K562 (cell line): ENCODE measurements at regions not wholly inside any gene's neighbourhood (a gene's known extent, or its start where the extent isn't known, plus 50 kb on each side); places are given as distances from the start of the nearest gene placed in this dataset.

Experiments used
- ATAC-seq: fragments of 200-7000 bp; cut with Tn5 transposase; 3 replicates; pipeline ENCODE4 v1.9.1; 2020; ENCODE audit warnings: moderate library complexity
- BruUV-seq: library from RNA; stranded (reverse); fragments of 400-500 nt; replicated peaks from 2 replicates; lab custom pipeline; 2021; lab: Mats Ljungman, UMichigan
- CTCF ChIA-PET: fragments of 300-600 bp; formaldehyde crosslinking; extraction: SDS; loops from one replicate; lab custom pipeline; 2021; ENCODE audit warnings: low intra/inter-chr PET ratio; lab: Yijun Ruan, JAX
- POLR2A ChIA-PET: fragments of 300-600, 350-650 bp; sonication (Branson Sonifier 250); formaldehyde crosslinking; extraction: SDS; loops from one replicate; lab custom pipeline; 2021; ENCODE audit warnings: antibody characterized with exemption, inconsistent platforms; lab: Yijun Ruan, JAX
- DNase-seq, 4 experiments: peaks; one replicate each; pipeline versions ENCODE4 v3.0.0 to v3.0.0-alpha.2; 2011 to 2018; ENCODE audit warnings: low spot score in 3 of 4, mixed read lengths in 3 of 4; ENCODE audit errors: extremely low read depth in 1 of 4
- FAIRE-seq: peaks from 2 replicates; lab custom pipeline; 2011; peaks lifted over from hg19 to GRCh38; lab: Jason Lieb, UNC
- H2AFZ ChIP-seq: 2 replicates; pipeline ENCODE4 v1.6.0; 2011; ENCODE audit warnings: low read depth, low read length, control low read depth, inconsistent platforms
- H3K27ac ChIP-seq: fragments of 200-600 bp; 3 replicates; pipeline ENCODE4 v1.8.0; 2011; ENCODE audit warnings: low read depth, mild to moderate bottlenecking, control low read depth, inconsistent platforms, low read length, moderate library complexity, mixed read lengths; ENCODE audit errors: extremely low read depth
- H3K27me3 ChIP-seq, 2 experiments: fragments of 300-600 bp in 1 of 2; 2 replicates in 1 of 2; 3 replicates in 1 of 2; pipeline versions ENCODE4 v1.6.0 to v1.8.0; 2011; ENCODE audit warnings: inconsistent platforms in 2 of 2, low read length in 2 of 2, mild to moderate bottlenecking in 1 of 2, mixed read lengths in 1 of 2, moderate library complexity in 1 of 2; ENCODE audit not compliant: control insufficient read depth in 2 of 2, insufficient read depth in 2 of 2
- H3K36me3 ChIP-seq: fragments of 300-600 bp; 3 replicates; pipeline ENCODE4 v1.8.0; 2011; ENCODE audit warnings: mild to moderate bottlenecking, low read length, inconsistent platforms; ENCODE audit not compliant: control insufficient read depth, insufficient read depth
- H3K4me1 ChIP-seq, 2 experiments: fragments of 200-600 bp in 1 of 2; replicated peaks in 1 of 2; 2 replicates in 1 of 2; 3 replicates in 1 of 2; pipeline versions ENCODE4 v1.5.1 to v1.8.0; 2011; ENCODE audit warnings: inconsistent platforms in 2 of 2, low read length in 2 of 2, mild to moderate bottlenecking in 1 of 2, mixed read lengths in 1 of 2, moderate library complexity in 1 of 2; ENCODE audit not compliant: control insufficient read depth in 2 of 2, insufficient read depth in 2 of 2
- H3K4me2 ChIP-seq: 2 replicates; pipeline ENCODE4 v1.6.1; 2011; ENCODE audit warnings: low read length, control low read depth, inconsistent platforms, mixed read lengths; ENCODE audit not compliant: insufficient read depth
- H3K4me3 ChIP-seq: fragments of 200-600 bp; sonication (generic), shearing (Covaris generic); 2 replicates; pipeline ENCODE4 v1.5.1; 2016; ENCODE audit warnings: control low read depth, inconsistent platforms
- H3K79me2 ChIP-seq: fragments of 200-600 bp; 3 replicates; pipeline ENCODE4 v1.8.0; 2011; ENCODE audit warnings: low read length, inconsistent platforms; ENCODE audit not compliant: control insufficient read depth, insufficient read depth
- H3K9ac ChIP-seq, 2 experiments: 2 replicates each; pipeline versions ENCODE4 v1.6.0 to v1.6.1; 2011; ENCODE audit warnings: low read depth in 2 of 2, low read length in 2 of 2, control low read depth in 1 of 2, inconsistent platforms in 1 of 2, mild to moderate bottlenecking in 1 of 2, mixed read lengths in 1 of 2; ENCODE audit not compliant: insufficient read depth in 1 of 2
- H3K9me1 ChIP-seq: one replicate; pipeline ENCODE4 v1.6.0; 2011; ENCODE audit warnings: inconsistent platforms, mild to moderate bottlenecking, low read length, moderate library complexity; ENCODE audit not compliant: control insufficient read depth, insufficient read depth
- H3K9me3 ChIP-seq: replicated peaks from 2 replicates; pipeline ENCODE4 v1.5.1; 2011; ENCODE audit warnings: low read depth, low read length, inconsistent platforms; ENCODE audit not compliant: control insufficient read depth, insufficient read depth
- H4K20me1 ChIP-seq: replicated peaks from 2 replicates; pipeline ENCODE4 v1.6.1; 2011; ENCODE audit warnings: low read length, inconsistent platforms, mixed read lengths; ENCODE audit not compliant: control insufficient read depth, insufficient read depth
- C11orf30 ChIP-seq: fragments of 450-650 bp; IDR thresholded peaks from 2 replicates; pipeline ENCODE4 v1.6.1; 2016; ENCODE audit warnings: low read depth, mild to moderate bottlenecking
- CBFA2T2 ChIP-seq: fragments of 450-650 bp; conservative IDR thresholded peaks from 2 replicates; pipeline ENCODE4 v1.6.1; 2017; ENCODE audit warnings: mild to moderate bottlenecking
- COPS2 ChIP-seq: fragments of 450-650 bp; conservative IDR thresholded peaks from 2 replicates; pipeline ENCODE4 v1.6.1; 2016; ENCODE audit warnings: mild to moderate bottlenecking, moderate library complexity
- HEY1 ChIP-seq: fragments of 250-450 bp; sonication (Bioruptor Pico); IDR thresholded peaks from 2 replicates; pipeline ENCODE4 v1.5.0; 2020; ENCODE audit warnings: mild to moderate bottlenecking, moderate library complexity, borderline replicate concordance
- JUN ChIP-seq, 2 experiments: sonication (generic) in 1 of 2; formaldehyde crosslinking in 1 of 2; IDR thresholded peaks; 2 replicates each; pipeline versions ENCODE4 v1.6.1 to v1.8.0; 2012 to 2022; ENCODE audit warnings: borderline replicate concordance in 2 of 2, mild to moderate bottlenecking in 2 of 2, improper control_type of control experiment in 1 of 2, low read depth in 1 of 2, low read length in 1 of 2, missing genetic modification reagents in 1 of 2
- MAFF ChIP-seq: IDR thresholded peaks from 2 replicates; pipeline ENCODE4 v1.6.1; 2012; ENCODE audit warnings: low read length, improper control_type of control experiment
- MAFK ChIP-seq: IDR thresholded peaks from 2 replicates; pipeline ENCODE4 v1.6.1; 2011; ENCODE audit warnings: low read length, improper control_type of control experiment
- MTA3 ChIP-seq: fragments of 450-650 bp; formaldehyde crosslinking; IDR thresholded peaks from 2 replicates; pipeline ENCODE4 v1.6.1; 2017; ENCODE audit warnings: mild to moderate bottlenecking, borderline replicate concordance
- PCBP1 ChIP-seq: fragments of 200-400 bp; formaldehyde crosslinking; IDR thresholded peaks from 2 replicates; pipeline ENCODE4 v1.6.1; 2018; ENCODE audit warnings: mild to moderate bottlenecking, low read depth, low read length; ENCODE audit not compliant: poor library complexity, severe bottlenecking
- PML ChIP-seq: IDR thresholded peaks from 2 replicates; pipeline ENCODE4 v1.6.1; 2012; ENCODE audit warnings: low read length, inconsistent platforms
- TAL1 ChIP-seq: fragments of 450-650 bp; IDR thresholded peaks from 2 replicates; pipeline ENCODE4 v1.6.1; 2016; ENCODE audit warnings: mild to moderate bottlenecking
- ZNF217 ChIP-seq: sonication (generic); formaldehyde crosslinking; IDR thresholded peaks from 2 replicates; pipeline ENCODE4 v1.8.0; 2022; ENCODE audit warnings: mild to moderate bottlenecking, missing genetic modification reagents
- ZNF316 ChIP-seq: fragments of 450-650 bp; IDR thresholded peaks from 2 replicates; pipeline ENCODE4 v1.6.1; 2016
- ZNF57 ChIP-seq: fragments of 450-650 bp; formaldehyde crosslinking; IDR thresholded peaks from 2 replicates; pipeline ENCODE4 v1.4.0; 2020; ENCODE audit warnings: mild to moderate bottlenecking, moderate library complexity
- ZNF77 ChIP-seq: fragments of 250-450 bp; sonication (Bioruptor Pico); IDR thresholded peaks from 2 replicates; pipeline ENCODE4 v1.5.0; 2020
- WGBS: fragments of 100-300 bp; shearing (Covaris generic); methylation state at CpG from one replicate; pipeline ENCODE4 v1.1.6; 2016; ENCODE audit warnings: low coverage, mixed read lengths; ENCODE audit not compliant: insufficient coverage; ENCODE audit errors: missing lambda C conversion rate; 5-methylcytosine and 5-hydroxymethylcytosine counted together
- in situ Hi-C: fragments of 300-500 bp; cut with MboI; formaldehyde crosslinking; loops from 4 replicates; pipeline ENCODE4 v1.15.0; 2018; ENCODE audit warnings: inconsistent platforms, mixed read lengths
- intact Hi-C: fragments of 100-400 bp; cut with micrococcal nuclease; formaldehyde crosslinking; loops from 2 replicates; pipeline ENCODE4 v1.14.2; 2022
- TF ChIP-seq, protein P1 (sequence below): fragments of 450-650 bp; IDR thresholded peaks from 2 replicates; pipeline ENCODE4 v1.6.1; 2016; ENCODE audit warnings: low read depth, mild to moderate bottlenecking, moderate library complexity
- TF ChIP-seq, protein P2 (sequence below), 3 experiments: fragments of 200-800 bp in 1 of 3; fragments of 250-450 bp in 1 of 3; fragments of 450-650 bp in 1 of 3; sonication (Bioruptor Pico) in 1 of 3; sonication (Bioruptor generic) in 1 of 3; formaldehyde crosslinking in 1 of 3; IDR thresholded peaks; 2 replicates each; pipeline versions ENCODE4 v1.6.1 to v1.8.0; 2016 to 2022; ENCODE audit warnings: mild to moderate bottlenecking in 2 of 3, missing genetic modification characterization in 2 of 3, missing compliant biosample characterization in 1 of 3, moderate library complexity in 1 of 3
- TF ChIP-seq, protein P3 (sequence below): fragments of 250-450 bp; sonication (Bioruptor Pico); IDR thresholded peaks from 2 replicates; pipeline ENCODE4 v1.8.0; 2021; ENCODE audit warnings: mild to moderate bottlenecking, moderate library complexity

DNA sequence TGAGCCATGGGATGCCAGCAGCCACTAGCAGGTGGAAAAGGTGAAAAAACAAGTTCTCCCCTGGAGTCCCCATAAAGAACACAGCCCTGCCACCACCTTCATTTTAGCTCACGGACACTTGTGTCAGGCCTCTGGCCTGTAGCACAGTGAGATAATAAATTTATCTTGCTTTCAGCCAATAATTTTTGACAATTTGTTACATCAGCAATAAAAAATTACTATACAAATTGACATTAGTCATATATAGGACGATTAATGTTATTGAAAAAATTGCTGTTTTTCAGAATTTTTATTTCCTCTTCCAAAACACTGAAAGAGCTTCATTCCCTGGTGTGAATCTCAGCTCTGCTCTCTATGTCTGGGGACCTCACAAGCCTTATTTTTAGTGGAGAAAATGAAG, 152.9 kb upstream of the ETV3 start:
- no peak for DNase-seq
- Histone ChIP-seq H3K79me2 (no peaks in the 10 kb centered on the region), H3K4me3 (no peak overlapping the region), H3K4me2 (no peak overlapping the region), H3K9me1 (no peaks in the 10 kb centered on the region), H4K20me1 (no peaks in the 10 kb centered on the region), H2AFZ (no peak overlapping the region), H3K27me3 (peaks cover 0 to 10% of the 10 kb centered on the region in 2 experiments; a peak in 3 of 5 replicates), H3K9me3 (no peaks in the 10 kb centered on the region), H3K36me3 (no peaks in the 10 kb centered on the region), H3K9ac (no peak overlapping the region), H3K4me1 (peaks cover 0 to 9% of the 10 kb centered on the region in 2 experiments; a peak in 3 of 5 replicates), H3K27ac (no peak overlapping the region)
- no TSS peak for BruUV-seq
- 38% methylated on average over 2 of the region's 2 CpGs for WGBS
- CTCF ChIA-PET, result no interaction called here
- no peak for FAIRE-seq
- intact Hi-C loops (no loop called here), in situ Hi-C loops (no loop called here)
- ATAC-seq, result no peak
- POLR2A ChIA-PET, result interaction anchor here (1.0 kb wide), 1 partner anchor 11 kb away, joined by 4 read pairs; no protein-coding TSS in a partner anchor
- TF ChIP-seq, protein P1, sequence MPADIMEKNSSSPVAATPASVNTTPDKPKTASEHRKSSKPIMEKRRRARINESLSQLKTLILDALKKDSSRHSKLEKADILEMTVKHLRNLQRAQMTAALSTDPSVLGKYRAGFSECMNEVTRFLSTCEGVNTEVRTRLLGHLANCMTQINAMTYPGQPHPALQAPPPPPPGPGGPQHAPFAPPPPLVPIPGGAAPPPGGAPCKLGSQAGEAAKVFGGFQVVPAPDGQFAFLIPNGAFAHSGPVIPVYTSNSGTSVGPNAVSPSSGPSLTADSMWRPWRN, result no peak
- TF ChIP-seq PML, result no peak
- TF ChIP-seq, protein P2, sequence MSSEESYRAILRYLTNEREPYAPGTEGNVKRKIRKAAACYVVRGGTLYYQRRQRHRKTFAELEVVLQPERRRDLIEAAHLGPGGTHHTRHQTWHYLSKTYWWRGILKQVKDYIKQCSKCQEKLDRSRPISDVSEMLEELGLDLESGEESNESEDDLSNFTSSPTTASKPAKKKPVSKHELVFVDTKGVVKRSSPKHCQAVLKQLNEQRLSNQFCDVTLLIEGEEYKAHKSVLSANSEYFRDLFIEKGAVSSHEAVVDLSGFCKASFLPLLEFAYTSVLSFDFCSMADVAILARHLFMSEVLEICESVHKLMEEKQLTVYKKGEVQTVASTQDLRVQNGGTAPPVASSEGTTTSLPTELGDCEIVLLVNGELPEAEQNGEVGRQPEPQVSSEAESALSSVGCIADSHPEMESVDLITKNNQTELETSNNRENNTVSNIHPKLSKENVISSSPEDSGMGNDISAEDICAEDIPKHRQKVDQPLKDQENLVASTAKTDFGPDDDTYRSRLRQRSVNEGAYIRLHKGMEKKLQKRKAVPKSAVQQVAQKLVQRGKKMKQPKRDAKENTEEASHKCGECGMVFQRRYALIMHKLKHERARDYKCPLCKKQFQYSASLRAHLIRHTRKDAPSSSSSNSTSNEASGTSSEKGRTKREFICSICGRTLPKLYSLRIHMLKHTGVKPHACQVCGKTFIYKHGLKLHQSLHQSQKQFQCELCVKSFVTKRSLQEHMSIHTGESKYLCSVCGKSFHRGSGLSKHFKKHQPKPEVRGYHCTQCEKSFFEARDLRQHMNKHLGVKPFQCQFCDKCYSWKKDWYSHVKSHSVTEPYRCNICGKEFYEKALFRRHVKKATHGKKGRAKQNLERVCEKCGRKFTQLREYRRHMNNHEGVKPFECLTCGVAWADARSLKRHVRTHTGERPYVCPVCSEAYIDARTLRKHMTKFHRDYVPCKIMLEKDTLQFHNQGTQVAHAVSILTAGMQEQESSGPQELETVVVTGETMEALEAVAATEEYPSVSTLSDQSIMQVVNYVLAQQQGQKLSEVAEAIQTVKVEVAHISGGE (CRISPR knock-in tag; IDR thresholded peaks at IDR 0.05), result no peak
- TF ChIP-seq PCBP1, result no peak
- peak; percentile 49 for TF ChIP-seq MAFF
- TF ChIP-seq C11orf30, result peak; percentile 60; the same call in 1 of the 2 replicates
- TF ChIP-seq ZNF57 (CRISPR knock-in tag), result no peak
- TF ChIP-seq COPS2, result no peak
- no peak for TF ChIP-seq CBFA2T2
- peak; percentile 87 for TF ChIP-seq ZNF316
- TF ChIP-seq ZNF77 (CRISPR knock-in tag), result no peak
- no peak for TF ChIP-seq JUN (IDR thresholded peaks at IDR 0.05; ENCODE audit: borderline replicate concordance, low read depth, low read length)
- TF ChIP-seq JUN (CRISPR knock-in tag; IDR thresholded peaks at IDR 0.05; ENCODE audit: borderline replicate concordance), result no peak
- no peak; the same call in 1 of the 2 replicates for TF ChIP-seq MAFK
- TF ChIP-seq, protein P3, sequence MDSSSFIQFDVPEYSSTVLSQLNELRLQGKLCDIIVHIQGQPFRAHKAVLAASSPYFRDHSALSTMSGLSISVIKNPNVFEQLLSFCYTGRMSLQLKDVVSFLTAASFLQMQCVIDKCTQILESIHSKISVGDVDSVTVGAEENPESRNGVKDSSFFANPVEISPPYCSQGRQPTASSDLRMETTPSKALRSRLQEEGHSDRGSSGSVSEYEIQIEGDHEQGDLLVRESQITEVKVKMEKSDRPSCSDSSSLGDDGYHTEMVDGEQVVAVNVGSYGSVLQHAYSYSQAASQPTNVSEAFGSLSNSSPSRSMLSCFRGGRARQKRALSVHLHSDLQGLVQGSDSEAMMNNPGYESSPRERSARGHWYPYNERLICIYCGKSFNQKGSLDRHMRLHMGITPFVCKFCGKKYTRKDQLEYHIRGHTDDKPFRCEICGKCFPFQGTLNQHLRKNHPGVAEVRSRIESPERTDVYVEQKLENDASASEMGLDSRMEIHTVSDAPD, result no peak
- no peak for TF ChIP-seq MTA3
- no peak for TF ChIP-seq ZNF217
- TF ChIP-seq HEY1 (CRISPR knock-in tag), result no peak
- TF ChIP-seq TAL1, result no peak
